Bronchial epithelial cell (primary cell): ENCODE measurements at regions not wholly inside any gene's neighbourhood (a gene's known extent, or its start where the extent isn't known, plus 50 kb on each side); places are given as distances from the start of the nearest gene placed in this dataset.

ENCODE experiments used
- DNase-seq: peaks from one replicate; pipeline ENCODE4 v3.0.0-alpha.2; 2010; ENCODE audit warnings: low read depth
- FAIRE-seq: peaks from 2 replicates; lab custom pipeline; 2011; peaks lifted over from hg19 to GRCh38; lab: Jason Lieb, UNC
- H3K27me3 ChIP-seq: 2 replicates; pipeline ENCODE4 v1.5.1; 2011; ENCODE audit warnings: low read length; ENCODE audit not compliant: control insufficient read depth, insufficient read depth
- H3K36me3 ChIP-seq: 2 replicates; pipeline ENCODE4 v1.5.1; 2011; ENCODE audit warnings: low read length; ENCODE audit not compliant: control insufficient read depth, insufficient read depth
- H3K4me3 ChIP-seq: 2 replicates; pipeline ENCODE4 v1.5.1; 2011; ENCODE audit warnings: mild to moderate bottlenecking, low read depth, low read length, control low read depth
- CTCF ChIP-seq: IDR thresholded peaks from 2 replicates; pipeline ENCODE4 v1.5.1; 2011; ENCODE audit warnings: mild to moderate bottlenecking, moderate library complexity, low read length, control low read depth, inconsistent platforms; ENCODE audit not compliant: insufficient read depth, severe bottlenecking

GRCh38 chr5:93151121-93151520 lies 429.9 kb downstream of the NR2F1-AS1 start:
- FAIRE-seq (no peak), DNase-seq (peak; percentile 54)
- no peak for TF ChIP-seq CTCF
- Histone ChIP-seq H3K36me3 (no peaks in the 10 kb centered on the region), H3K4me3 (no peak overlapping the region), H3K27me3 (no peaks in the 10 kb centered on the region)

GRCh38 chr5:93150311-93151012 lies 430.6 kb downstream of the NR2F1-AS1 start:
- no peak overlapping the region for H3K4me3 ChIP-seq
- H3K36me3 ChIP-seq: no peaks in the 10 kb centered on the region
- H3K27me3 ChIP-seq: no peaks in the 10 kb centered on the region
- DNase-seq (no peak), FAIRE-seq (peak; percentile 89)
- no peak for TF ChIP-seq CTCF

- Histone ChIP-seq H3K4me3 (no peak overlapping the region), H3K27me3 (no peaks in the 10 kb centered on the region), H3K36me3 (no peaks in the 10 kb centered on the region)
- TF ChIP-seq CTCF: no peak
- DNase-seq: no peak
- FAIRE-seq: no peak
Measured at GRCh38 chr5:93145767-93146166, 435.3 kb downstream of the NR2F1-AS1 start.

- Histone ChIP-seq H3K27me3 (no peaks in the 10 kb centered on the region), H3K36me3 (no peaks in the 10 kb centered on the region), H3K4me3 (no peak overlapping the region)
- no peak for TF ChIP-seq CTCF
- FAIRE-seq (no peak), DNase-seq (no peak)
Measured at GRCh38 chr5:93145019-93145418, 436.0 kb downstream of the NR2F1-AS1 start.

- Histone ChIP-seq H3K36me3 (no peaks in the 10 kb centered on the region), H3K4me3 (no peak overlapping the region), H3K27me3 (no peaks in the 10 kb centered on the region)
- DNase-seq (no peak), FAIRE-seq (no peak)
- no peak for TF ChIP-seq CTCF
Measured at GRCh38 chr5:93141969-93142368, 439.1 kb downstream of the NR2F1-AS1 start.
